ENCODE measurements at regions not wholly inside any gene's neighbourhood (a gene's known extent, or its start where the extent isn't known, plus 50 kb on each side); places are given as distances from the start of the nearest gene placed in this dataset.

GRCh38 chr14:100415226-100415625 is 92.1 kb downstream of the SLC25A47 start:
- no peak for ATAC-seq (ENCODE audit: low read depth)
- no peaks in the 10 kb centered on the region for H3K27me3 ChIP-seq (ENCODE audit: insufficient read depth, poor library complexity, severe bottlenecking)
- H3K4me1 ChIP-seq (ENCODE audit: insufficient read depth, poor library complexity, severe bottlenecking): peaks cover 10% of the 10 kb centered on the region
- H3K36me3 ChIP-seq (ENCODE audit: low read depth): no peaks in the 10 kb centered on the region
- no peak for TF ChIP-seq CTCF (IDR thresholded peaks at IDR 0.05; ENCODE audit: poor library complexity, severe bottlenecking)
- H3K27ac ChIP-seq (ENCODE audit: poor library complexity, severe bottlenecking): no peak overlapping the region
- no peaks in the 10 kb centered on the region for H3K9me3 ChIP-seq (ENCODE audit: severe bottlenecking)
- no peak overlapping the region for H3K4me3 ChIP-seq (ENCODE audit: severe bottlenecking)
- DNase-seq (ENCODE audit: low spot score): no peak

GRCh38 chr14:100416081-100416680 is 93.0 kb downstream of the SLC25A47 start:
- Histone ChIP-seq H3K4me1 (ENCODE audit: insufficient read depth, poor library complexity, severe bottlenecking) (peaks cover 10% of the 10 kb centered on the region), H3K27me3 (ENCODE audit: insufficient read depth, poor library complexity, severe bottlenecking) (no peaks in the 10 kb centered on the region), H3K36me3 (ENCODE audit: low read depth) (no peaks in the 10 kb centered on the region), H3K9me3 (ENCODE audit: severe bottlenecking) (no peaks in the 10 kb centered on the region), H3K4me3 (ENCODE audit: severe bottlenecking) (no peak overlapping the region), H3K27ac (ENCODE audit: poor library complexity, severe bottlenecking) (peak overlapping the region; percentile 46)
- DNase-seq (ENCODE audit: low spot score) (no peak), ATAC-seq (ENCODE audit: low read depth) (no peak)
- no peak for TF ChIP-seq CTCF (IDR thresholded peaks at IDR 0.05; ENCODE audit: poor library complexity, severe bottlenecking)

- peaks cover 10% of the 10 kb centered on the region for H3K4me1 ChIP-seq (ENCODE audit: insufficient read depth, poor library complexity, severe bottlenecking)
- H3K36me3 ChIP-seq (ENCODE audit: low read depth): no peaks in the 10 kb centered on the region
- no peaks in the 10 kb centered on the region for H3K27me3 ChIP-seq (ENCODE audit: insufficient read depth, poor library complexity, severe bottlenecking)
- peak overlapping the region; percentile 46 for H3K27ac ChIP-seq (ENCODE audit: poor library complexity, severe bottlenecking)
- TF ChIP-seq CTCF (IDR thresholded peaks at IDR 0.05; ENCODE audit: poor library complexity, severe bottlenecking): peak; percentile 89
- no peaks in the 10 kb centered on the region for H3K9me3 ChIP-seq (ENCODE audit: severe bottlenecking)
- ATAC-seq (ENCODE audit: low read depth) (peak; percentile 95), DNase-seq (ENCODE audit: low spot score) (no peak)
- H3K4me3 ChIP-seq (ENCODE audit: severe bottlenecking): no peak overlapping the region
Observed at GRCh38 chr14:100416921-100417860, 94.1 kb downstream of the SLC25A47 start.

- Histone ChIP-seq H3K4me1 (ENCODE audit: insufficient read depth, poor library complexity, severe bottlenecking) (peaks cover 16% of the 10 kb centered on the region), H3K36me3 (ENCODE audit: low read depth) (no peaks in the 10 kb centered on the region), H3K9me3 (ENCODE audit: severe bottlenecking) (no peaks in the 10 kb centered on the region), H3K4me3 (ENCODE audit: severe bottlenecking) (no peak overlapping the region), H3K27ac (ENCODE audit: poor library complexity, severe bottlenecking) (no peak overlapping the region), H3K27me3 (ENCODE audit: insufficient read depth, poor library complexity, severe bottlenecking) (no peaks in the 10 kb centered on the region)
- ATAC-seq (ENCODE audit: low read depth) (no peak), DNase-seq (ENCODE audit: low spot score) (no peak)
- no peak for TF ChIP-seq CTCF (IDR thresholded peaks at IDR 0.05; ENCODE audit: poor library complexity, severe bottlenecking)
Observed at GRCh38 chr14:100419856-100420255, 96.7 kb downstream of the SLC25A47 start.
